ENCODE measurements at regions not wholly inside any gene's neighbourhood (a gene's known extent, or its start where the extent isn't known, plus 50 kb on each side); places are given as distances from the start of the nearest gene placed in this dataset.

DNA sequence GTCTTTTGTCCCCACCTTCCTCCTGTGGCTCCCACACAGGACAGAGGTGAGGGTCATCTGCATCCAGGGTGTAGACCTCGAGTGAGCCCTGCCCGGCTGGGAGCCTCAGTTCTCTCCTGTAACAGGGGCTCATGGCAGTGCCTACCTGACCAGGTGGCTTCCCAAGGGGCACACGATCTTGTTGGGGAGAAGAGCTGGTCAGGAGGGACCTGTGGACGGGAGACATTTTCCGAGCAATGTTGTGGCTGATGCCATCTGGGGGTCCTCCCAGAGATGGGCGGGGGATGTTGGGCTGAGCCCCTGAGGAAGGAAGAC is 51.9 kb downstream of the CEBPB start:
- TF ChIP-seq, protein P1, sequence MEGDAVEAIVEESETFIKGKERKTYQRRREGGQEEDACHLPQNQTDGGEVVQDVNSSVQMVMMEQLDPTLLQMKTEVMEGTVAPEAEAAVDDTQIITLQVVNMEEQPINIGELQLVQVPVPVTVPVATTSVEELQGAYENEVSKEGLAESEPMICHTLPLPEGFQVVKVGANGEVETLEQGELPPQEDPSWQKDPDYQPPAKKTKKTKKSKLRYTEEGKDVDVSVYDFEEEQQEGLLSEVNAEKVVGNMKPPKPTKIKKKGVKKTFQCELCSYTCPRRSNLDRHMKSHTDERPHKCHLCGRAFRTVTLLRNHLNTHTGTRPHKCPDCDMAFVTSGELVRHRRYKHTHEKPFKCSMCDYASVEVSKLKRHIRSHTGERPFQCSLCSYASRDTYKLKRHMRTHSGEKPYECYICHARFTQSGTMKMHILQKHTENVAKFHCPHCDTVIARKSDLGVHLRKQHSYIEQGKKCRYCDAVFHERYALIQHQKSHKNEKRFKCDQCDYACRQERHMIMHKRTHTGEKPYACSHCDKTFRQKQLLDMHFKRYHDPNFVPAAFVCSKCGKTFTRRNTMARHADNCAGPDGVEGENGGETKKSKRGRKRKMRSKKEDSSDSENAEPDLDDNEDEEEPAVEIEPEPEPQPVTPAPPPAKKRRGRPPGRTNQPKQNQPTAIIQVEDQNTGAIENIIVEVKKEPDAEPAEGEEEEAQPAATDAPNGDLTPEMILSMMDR (IDR thresholded peaks at IDR 0.05; ENCODE audit: borderline replicate concordance, extremely low read depth, low read length, poor library complexity, severe bottlenecking) = no peak
- TF ChIP-seq EZH2 (IDR thresholded peaks at IDR 0.05; ENCODE audit: borderline replicate concordance, low read depth, low read length, severe bottlenecking) = no peak

Data from DND-41 (cell line).